T-helper 2 cell (primary cell): ENCODE measurements at regions not wholly inside any gene's neighbourhood (a gene's known extent, or its start where the extent isn't known, plus 50 kb on each side); places are given as distances from the start of the nearest gene placed in this dataset.
"Not testable (repeated sequence)": the region's sequence is repeated elsewhere in the genome, so short reads cannot be mapped to it uniquely, and the experiment has no call there.

Source experiments
- DNase-seq, 5 experiments: peaks; one replicate each; pipeline versions ENCODE4 v3.0.0 to v3.0.0-alpha.2; 2012 to 2022

DNA sequence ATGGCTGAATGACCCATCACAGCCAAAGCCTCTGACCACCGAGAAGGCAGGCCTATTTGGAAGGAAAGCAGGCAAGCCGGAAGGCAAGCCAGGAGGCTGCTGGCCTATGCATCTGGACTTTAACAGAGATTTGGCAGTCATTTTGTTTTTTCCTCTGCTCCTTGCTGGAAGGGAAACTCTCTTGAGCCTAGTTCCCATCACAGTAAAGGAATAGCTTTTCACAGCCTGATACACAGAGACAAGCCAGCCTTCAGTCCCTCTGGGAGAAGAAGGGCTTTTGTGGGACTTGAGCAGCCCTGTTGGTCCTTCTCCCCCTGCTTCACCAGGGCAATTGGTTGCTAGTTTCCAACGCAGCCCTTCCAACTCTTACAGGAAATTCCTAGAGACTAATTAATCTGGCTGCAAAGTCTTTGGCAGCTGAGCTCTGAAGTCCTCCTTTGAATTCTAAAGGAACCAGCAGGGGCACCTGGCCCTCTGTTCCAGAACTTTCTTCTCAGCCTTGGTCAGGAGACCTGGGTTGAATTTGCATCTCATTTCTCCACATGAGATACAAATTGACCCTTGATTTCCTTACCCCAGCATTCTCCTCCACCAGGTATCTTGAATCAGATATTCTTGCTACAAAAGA is 157.3 kb upstream of the EPB41L4A start:
- DNase-seq = no peak

DNA sequence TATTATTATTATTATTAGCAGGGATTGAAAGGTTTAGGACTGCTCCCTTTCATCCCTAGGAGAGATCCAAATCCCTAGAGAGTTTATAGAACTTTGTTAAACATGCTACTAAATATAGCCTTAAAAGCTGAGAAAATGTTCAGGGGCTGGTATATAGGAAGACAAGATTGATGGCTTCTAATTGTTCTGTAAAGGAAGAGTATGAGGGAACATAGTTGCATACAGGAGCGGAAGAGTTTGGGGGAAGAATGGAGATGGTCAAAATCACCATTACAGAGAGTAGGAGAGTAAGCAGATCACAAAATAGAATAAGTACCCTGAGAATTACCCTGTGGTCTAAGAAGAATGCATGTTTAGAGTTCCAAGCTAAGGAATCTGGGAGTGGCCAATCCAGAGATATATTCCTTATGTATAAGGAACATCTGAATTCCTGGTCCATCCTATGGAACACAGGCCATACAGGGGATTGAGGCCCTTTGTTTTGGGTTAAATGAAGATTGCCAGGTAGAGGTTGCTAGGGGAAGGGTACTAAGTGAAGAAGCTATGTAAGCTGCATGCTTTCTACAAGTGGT is 158.0 kb upstream of the APC start:
- DNase-seq = no peak

DNA sequence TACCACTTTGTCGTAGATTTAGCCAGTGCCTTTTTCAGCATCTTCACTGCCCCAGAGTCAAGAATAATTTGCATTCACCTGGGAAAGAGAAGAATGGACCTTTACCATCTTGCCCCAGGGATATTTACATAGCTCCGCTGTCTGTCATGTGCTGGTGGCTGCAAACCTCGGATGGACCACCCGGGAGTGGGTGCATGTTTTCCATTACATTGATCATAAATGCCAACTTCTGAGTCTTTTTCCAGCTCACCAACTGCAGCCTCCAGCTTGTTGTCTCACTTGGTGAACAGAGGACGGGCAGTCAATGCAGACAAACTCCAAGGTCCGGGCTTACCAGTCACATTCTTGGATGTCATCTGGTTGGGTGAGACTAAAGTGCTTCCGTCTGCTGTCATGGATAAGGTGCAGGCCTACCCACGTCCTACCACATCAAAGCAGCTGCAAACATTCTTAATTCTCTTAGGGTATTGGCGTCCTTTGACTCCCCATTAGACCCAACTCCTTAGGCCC is 155.8 kb upstream of the APC start:
- DNase-seq = no peak

DNA sequence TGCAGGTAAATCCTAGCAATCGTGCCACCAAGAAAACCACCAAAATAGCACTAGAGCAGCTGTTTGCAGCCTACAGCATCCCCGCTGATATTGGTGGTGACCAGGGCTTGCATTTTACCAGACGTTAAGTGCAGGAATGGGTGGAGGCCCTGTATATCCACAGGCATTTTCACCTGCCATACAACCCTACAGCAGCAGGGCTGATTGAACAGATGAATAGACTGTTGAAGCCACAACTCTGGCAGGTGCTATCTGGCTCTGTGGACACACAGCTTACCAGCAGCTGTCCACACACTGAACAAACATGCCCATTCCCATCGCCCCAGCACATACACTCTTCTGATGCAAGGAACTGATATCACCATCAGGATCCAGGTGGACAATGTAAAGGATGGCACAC is 154.5 kb upstream of the APC start:
- DNase-seq = no peak

DNA sequence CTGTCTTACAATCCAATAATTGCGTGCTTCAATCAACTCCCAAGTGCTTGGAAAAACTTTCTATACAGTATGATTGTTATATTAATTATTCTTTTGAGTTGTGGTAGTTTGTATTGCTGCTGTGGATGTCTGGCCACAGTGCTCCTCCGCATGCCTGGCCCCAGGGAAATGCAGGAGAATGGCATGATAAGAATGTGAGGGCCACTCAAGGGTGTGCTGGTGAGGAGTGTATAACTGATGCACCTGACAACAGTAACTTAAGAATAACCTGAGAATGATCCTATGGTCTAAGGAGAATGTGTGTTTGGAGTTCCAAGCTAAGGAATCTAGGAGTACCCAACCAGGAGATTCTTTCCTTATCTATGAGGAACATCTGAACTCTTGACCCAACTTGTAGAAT is 152.9 kb upstream of the APC start:
- DNase-seq = no peak

DNA sequence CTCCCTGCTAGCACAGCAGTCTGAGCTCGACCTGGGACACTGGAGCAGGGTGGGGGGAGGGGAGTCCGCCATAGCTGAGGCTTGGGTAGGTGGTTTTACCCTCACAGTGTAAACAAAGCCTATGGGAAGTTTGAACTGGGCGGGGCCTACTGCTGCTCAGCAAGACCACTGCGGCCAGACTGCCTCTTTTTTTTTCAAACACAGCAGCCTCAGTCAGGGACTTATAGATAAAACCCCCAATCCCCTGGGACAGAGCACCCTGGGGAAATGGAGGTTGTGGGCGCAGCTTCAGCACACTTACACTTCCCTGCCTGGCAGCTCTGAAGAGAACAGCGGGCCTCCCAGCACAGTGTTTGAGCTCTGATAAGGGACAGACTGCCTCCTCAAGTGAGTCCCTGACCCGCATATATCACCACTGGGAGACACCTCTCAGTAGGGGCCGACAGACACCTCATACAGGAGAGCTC is 151.1 kb upstream of the APC start:
- no peak for DNase-seq

DNA sequence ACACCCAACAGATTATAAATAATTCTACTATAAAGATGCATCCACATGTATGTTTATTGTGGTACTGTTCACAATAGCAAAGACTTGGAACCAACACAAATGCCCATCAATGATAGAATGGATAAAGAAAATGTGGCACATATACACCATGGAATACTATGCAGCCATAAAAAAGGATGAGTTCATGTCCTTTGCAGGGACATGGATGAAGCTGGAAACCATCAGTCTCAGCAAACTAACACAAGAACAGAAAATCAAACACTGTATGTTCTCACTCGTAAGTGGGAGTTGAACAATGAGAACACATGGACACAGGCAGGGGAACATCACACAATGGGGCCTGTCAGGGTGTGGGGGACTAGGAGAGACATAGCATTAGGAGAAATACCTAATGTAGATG is 146.8 kb upstream of the APC start:
- not testable (repeated sequence) for DNase-seq

DNA sequence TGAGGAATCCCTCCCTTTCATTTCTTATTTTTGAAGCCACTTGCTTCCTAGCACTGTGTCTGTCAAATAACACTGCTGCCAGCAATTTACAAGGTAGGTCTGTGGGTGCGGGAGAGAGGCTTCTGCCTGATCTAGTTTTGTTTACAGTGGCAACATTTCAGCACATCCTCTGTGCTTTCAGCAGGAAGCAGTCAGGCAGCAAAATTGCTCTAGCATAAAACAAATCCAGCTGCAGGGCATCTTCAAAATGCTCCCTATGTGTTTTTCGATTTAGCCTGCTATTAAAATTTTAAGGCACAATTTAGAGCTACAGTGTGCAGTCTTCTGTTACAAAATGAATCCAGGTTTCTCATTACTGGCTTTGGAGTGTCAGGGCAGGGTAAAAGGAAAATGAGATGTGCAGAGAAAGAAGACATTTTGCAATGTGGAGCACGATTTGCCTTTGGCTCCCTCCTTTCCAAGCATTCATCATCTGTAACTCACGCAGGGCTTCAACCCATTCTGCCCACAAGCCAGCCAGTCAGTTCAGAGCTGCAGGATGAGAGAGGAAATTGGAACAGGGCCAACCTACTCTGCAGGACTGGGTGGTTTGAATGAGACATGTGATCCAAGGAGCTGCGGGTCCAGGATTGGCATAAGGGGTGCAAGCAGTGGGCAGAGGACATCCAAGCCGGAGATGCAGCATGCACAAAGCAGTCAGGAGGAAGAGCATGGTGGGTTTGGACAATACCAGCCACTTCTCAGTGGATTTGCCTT is 143.4 kb upstream of the APC start:
- DNase-seq = no peak

DNA sequence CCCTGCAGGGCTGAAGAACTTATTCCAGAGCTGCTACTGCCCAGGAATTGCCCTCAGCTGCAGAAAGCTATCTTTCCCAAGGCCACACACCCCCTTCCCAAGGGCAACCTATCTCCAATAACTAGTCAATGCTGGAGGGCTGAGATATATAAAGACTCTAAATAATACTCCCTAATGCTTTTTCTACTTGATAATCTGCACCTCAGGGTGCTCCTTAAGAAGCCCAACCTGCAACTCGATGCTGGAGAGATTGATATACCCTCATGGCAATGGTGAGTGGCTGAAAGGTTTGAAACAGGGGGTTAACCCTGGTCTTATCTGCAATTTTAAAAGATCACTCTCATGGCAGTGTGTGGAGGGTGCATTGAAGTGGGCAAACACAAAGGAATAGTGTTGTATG is 142.7 kb upstream of the APC start:
- no peak for DNase-seq

DNA sequence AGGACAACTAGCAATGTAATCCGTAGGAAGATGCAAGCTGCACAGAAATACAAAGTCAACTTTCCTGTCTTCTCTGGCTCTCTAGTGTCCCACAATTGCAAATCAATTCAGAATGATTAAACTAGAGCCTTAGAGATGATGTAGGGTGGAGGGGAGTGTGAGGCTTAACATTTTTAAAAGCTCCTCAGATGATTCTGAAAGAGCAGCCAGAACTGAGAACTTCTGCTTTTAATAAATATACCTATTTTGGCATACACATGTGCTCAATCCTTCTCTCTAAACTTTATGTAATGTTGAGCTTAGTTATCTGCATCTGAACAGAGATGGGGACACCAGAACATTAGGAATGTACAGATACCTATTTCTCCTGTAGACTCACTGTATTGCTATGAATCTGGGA is 139.9 kb upstream of the APC start:
- no peak for DNase-seq

DNA sequence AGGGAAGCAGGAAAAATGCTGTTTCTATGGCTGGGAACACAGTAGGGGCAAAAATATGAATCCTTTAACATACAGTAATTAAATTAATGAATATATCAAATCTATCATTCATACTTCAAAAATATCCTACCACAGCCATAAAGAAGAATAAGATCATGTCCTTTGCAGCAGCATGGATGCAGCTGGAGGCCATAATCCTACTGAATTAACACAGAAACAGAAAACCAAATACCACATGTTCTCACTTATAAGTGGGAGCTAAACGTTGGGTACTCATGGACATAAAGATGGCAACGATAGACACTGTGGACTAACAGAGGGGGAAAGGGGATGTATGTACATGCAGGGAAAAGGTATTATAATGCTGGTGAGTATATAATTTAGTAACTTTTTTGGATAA is 137.2 kb upstream of the APC start:
- not testable (repeated sequence) for DNase-seq

DNA sequence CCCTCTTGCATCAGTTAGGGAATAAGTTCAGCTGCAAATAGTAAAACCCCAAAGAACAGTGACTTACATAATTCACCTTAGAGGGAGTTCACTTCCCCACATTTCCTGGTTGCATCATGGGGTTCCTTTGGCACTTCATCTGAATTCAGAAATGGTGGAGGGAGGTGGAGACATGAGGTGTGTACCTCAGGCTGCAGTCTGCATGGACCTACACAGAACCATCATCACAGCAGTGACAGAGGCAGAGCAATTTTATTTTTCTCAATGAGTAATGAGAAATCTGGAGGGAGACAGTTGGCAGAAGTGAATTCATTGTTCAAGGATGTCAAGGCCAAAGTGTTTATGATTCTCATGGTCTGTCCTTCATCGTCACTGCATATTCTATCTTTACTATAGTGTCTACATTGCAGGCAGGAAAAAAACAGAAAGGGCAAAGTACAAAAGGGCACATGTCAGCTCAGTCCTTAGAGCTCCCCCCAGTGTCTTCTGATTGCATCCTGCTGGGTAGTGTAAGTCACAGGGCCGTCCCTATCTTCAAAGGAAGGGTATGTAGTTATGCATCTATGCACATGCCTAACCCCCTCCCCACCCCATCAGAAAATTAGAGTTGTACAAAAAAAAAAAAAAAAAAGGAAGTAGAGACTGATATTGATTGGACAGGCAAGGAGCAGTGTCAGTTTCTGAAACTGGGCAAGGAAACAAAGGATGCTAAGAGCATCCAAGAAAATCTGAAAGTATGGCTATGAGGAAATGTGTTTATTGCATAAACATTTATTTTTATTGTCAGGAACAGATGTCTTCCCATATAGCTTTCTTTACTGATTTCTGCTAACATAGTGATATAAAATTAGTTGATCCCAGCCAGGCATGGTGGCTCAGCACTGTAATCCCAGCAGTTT is 132.7 kb upstream of the APC start:
- DNase-seq = peak in 1 of 5 experiments; percentile 5

DNA sequence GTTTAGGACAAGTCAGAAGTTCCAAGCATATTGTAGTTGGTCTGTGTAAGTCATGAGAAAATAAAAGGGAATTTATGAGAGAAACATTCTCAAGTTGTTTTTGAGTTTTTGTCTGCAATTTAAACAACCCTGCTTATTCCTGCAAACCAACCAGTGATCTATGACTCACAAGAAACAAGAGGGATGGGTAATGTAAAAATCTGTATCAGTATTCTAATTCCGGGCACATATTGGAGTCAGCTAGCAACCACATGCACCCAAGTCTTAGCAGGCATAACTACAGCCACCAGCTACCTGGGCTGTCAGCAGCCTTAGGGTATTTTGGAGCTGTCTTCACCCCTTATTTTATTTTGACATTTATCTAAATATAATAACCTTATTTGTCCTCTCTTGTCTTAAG is 128.7 kb upstream of the APC start:
- no peak for DNase-seq

DNA sequence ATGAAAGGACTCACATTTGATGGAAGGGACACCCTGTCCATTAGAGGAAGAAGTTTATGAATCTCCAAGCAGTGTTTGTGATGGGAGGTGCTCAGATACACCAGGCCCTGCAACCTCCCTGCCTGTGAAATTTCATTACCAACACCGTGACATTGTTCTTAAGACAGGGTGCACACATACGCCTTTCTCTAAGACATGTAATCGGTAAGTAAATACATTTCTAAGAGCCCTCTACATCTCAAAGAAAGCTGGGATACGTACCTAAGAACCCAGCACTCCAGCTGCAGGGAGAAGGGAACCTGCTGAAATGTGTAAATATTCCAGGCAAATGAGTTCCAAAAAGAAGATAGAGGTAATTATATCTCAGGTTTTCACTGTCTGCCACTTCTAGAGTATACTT is 125.0 kb upstream of the APC start:
- DNase-seq = no peak

DNA sequence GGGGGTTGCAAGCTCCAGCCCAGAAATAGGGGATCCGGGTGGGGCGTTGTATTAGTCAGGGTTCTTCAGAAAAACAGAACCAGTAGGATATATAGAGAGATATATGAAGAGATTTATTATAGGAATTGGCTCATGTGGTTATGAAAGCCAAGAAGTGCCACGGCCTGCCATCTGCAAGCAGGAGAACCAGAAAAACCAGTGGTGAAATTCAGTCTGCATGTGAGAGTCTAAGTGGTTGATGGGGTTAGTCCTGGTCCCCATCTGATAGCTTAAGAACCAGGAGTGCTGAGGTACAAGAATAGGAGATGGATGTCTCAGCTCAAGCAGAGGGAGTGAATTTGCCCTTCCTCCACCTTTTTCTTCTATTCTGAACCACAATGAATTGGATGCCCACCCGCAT is 123.4 kb upstream of the APC start:
- DNase-seq = no peak

DNA sequence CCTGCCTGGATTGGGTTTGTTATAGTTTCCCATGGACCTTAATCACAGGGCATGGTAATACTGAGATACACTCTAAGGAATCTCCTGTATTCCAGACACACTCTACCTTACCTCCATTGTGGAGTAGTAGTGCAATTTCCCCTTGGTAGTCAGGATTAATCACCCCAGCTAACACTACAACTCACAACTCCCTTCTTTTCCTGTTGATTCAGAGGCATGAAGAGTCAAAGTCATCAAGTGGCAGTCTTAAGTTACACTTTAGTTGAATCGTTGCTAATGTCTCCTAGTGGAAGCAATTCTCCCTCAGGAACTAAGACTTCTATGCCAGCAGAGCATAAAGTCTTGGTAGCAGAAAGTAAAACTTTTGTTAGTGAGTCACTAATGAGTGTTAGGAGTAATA is 122.7 kb upstream of the APC start:
- DNase-seq = no peak

DNA sequence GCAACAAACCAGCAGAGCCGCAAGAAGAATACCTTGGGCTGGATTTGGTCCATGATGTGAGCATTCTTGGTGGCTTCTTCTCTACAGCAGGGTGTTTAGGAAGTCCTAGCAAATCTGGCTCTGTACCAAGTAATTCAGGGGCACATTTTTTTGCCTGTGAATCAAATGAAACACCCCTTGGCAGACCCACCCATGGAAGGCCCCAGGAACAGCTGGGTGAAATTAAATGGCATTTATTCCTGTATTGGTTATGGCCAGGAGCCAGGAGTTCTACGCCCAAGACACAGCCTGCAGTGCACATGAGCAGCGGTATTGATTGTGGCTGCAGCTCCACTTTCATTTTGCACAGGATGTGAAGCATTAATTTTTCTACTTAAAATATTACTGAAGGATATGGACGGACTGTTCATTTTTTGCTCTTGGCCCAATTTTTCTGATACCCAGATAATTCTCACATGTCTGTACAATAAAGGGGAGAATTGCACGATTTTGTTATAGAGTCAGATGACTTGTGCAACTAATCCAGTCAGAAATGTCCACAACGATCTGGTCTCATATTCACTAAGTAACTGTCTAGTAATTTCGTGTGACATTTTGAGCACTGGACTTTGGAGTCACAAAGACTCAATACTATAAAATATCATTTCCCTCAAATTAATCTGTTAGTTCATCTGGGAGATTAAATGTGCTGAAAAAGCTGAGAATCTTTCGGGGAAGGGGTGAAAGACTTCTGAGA is 120.7 kb upstream of the APC start:
- no peak for DNase-seq

DNA sequence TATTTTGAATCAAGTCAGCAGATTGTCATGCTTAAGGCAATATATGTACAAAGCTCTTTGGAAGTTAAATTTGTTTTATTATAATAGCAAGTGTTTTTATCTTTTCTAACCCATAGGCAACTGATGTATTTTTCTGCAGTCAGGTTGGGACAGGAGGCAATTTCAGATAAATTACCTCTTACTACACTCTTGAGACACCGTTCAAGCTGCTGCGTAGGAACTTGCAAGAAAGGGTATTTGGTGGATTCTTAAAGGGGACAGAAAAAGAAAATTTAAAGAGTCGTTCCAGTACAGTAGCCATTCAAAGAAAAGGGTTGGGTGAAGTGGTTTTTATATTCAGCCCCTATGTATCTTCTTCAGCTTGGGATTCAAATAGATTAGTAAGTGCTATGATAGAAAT is 112.4 kb upstream of the APC start:
- DNase-seq = no peak

DNA sequence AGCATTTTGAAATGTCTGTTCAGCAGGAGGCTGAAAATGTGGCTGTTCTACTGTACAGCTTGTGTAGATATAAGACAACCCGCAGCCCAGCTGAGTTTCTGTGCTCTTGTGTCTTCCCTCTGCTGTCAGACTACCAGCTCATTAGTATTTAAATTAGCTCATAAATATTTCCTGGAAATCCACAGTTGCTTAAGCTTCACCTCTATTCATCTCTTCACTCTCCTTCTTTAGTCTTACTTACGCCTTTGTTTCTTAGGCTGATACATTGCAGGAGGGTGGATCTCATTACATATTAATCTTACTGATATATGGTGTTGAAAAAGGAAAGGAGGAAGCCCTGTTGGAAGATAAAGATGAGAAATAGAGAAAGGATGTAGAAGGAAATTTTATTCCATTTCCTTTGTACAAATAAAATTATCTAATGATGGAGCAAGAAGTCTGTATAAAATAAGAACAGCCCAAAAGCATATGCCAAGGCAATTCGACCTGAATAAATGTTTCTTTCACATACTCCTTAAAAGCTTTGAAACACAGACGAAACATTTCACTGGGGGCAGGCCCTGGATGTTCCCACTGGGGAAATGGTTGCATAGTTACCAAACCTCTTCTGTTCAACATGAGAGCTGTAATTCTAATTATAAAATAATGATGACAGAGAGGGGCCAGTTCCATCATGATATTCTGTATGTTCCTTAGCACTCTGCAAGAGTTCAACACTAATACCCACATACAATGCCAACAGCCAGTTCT is 111.8 kb upstream of the APC start:
- DNase-seq = no peak

DNA sequence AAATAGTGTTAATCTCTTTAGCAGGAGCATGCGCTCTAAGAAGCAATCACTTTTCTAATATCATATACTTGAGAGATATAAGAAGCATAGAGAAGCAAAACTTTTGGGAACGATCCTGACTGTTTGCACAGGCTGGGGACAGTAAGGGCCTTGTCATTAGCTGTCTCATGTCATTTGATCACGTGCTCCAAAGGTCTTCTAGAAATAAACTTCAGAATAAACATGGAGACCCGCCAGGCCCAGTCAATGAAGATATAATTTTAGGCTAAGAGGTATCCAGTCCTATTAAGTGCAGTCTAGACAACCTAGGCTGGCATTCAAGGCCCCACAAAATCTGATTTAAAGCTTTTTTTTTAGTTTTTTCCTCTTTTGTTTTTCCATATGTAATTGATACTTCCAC is 111.0 kb upstream of the APC start:
- DNase-seq = no peak

DNA sequence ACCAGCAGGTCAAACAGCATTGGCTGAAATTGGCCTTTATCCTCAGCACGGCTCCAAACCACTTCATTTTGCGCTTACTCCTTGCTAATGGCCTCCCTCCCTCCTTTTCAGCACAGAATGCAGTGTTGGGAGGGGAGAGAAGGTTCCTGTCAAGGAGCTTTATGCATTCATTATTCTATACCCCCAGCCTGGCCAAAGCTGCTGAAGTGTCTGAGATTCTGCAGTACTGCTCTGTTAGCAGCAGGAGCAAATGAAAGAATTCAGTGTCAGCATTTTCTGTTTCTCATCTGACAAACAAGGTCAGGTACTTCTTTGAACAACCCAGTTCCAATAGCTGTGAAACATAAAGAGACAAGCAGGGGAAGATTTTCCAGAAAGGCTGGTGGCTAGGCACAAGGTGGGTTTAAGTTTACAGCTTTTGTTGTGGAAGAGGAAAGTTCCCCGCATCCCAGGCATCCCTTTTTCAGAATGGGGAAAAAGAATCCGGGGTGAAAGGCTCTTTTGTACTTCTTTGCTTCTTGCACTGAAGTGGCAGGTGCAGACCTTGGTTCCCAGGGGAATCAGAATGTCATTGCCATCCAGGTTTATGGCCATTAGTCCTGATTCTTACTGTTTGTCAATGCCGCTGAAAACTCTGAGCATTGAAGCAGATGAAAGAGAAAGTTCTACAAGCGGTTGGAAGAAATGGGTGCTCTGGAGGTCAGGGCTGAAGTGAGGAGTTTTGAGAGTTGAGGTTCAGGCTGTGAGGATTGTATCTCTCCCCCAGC is 109.3 kb upstream of the APC start:
- no peak for DNase-seq
